Nucleus accumbens (tissue), 56 donors: ENCODE measurements at regions not wholly inside any gene's neighbourhood (a gene's known extent, or its start where the extent isn't known, plus 50 kb on each side); places are given as distances from the start of the nearest gene placed in this dataset.
"Not testable (repeated sequence)": the region's sequence is repeated elsewhere in the genome, so short reads cannot be mapped to it uniquely, and the experiment has no call there.

ENCODE experiments used
- DNase-seq, 56 donors: peaks; one replicate each; lab custom pipeline; 2025; lab: John Stamatoyannopoulos, UW

- peak in 6 of 56 donors; percentile 1 to 71 (median 34) for DNase-seq
Measured at GRCh38 chr20:29497261-29497671, 1760.2 kb upstream of the DEFB115 start.

- peak in 1 of 56 donors; percentile 1 for DNase-seq
Measured at GRCh38 chr20:29497684-29498083, 1759.8 kb upstream of the DEFB115 start.

- DNase-seq: not testable (repeated sequence)
Measured at GRCh38 chr20:29500738-29501137, 1756.7 kb upstream of the DEFB115 start.

GRCh38 chr20:29514634-29515033 is 1742.8 kb upstream of the DEFB115 start:
- DNase-seq: not testable (repeated sequence)

GRCh38 chr20:29516847-29517246 is 1740.6 kb upstream of the DEFB115 start:
- not testable (repeated sequence) for DNase-seq

GRCh38 chr20:29519610-29520241 is 1737.7 kb upstream of the DEFB115 start:
- DNase-seq: not testable (repeated sequence)

- DNase-seq: not testable (repeated sequence)
Measured at GRCh38 chr20:29533566-29534177, 1723.8 kb upstream of the DEFB115 start.

GRCh38 chr20:29566901-29567635 is 1690.4 kb upstream of the DEFB115 start:
- DNase-seq: not testable (repeated sequence)

- DNase-seq: not testable (repeated sequence)
Measured at GRCh38 chr20:29567671-29568070, 1689.8 kb upstream of the DEFB115 start.

GRCh38 chr20:29570126-29570525 is 1687.3 kb upstream of the DEFB115 start:
- DNase-seq: not testable (repeated sequence)

GRCh38 chr20:29589530-29589929 is 1667.9 kb upstream of the DEFB115 start:
- not testable (repeated sequence) for DNase-seq

- DNase-seq: not testable (repeated sequence)
Measured at GRCh38 chr20:29604163-29604562, 1653.3 kb upstream of the DEFB115 start.

GRCh38 chr20:29606171-29606570 is 1651.3 kb upstream of the DEFB115 start:
- DNase-seq: not testable (repeated sequence)

GRCh38 chr20:29629395-29629794 is 1628.1 kb upstream of the DEFB115 start:
- not testable (repeated sequence) for DNase-seq
